Left lung (tissue), 4 donors: ENCODE measurements at regions not wholly inside any gene's neighbourhood (a gene's known extent, or its start where the extent isn't known, plus 50 kb on each side); places are given as distances from the start of the nearest gene placed in this dataset.

Source experiments
- ATAC-seq: fragments of 200-7000 bp; cut with Tn5 transposase; one replicate; pipeline ENCODE4 v1.9.1; 2020; ENCODE audit warnings: moderate library complexity
- DNase-seq, 4 donors: peaks; one replicate each; pipeline ENCODE4 v3.0.0-alpha.2; 2013 to 2020
- H3K27ac ChIP-seq, 2 donors: fragments of 200-600 bp; sonication (generic) in 1 of 2; one replicate each; pipeline versions ENCODE4 v1.5.0 to v1.8.0; 2020 to 2021
- H3K27me3 ChIP-seq, 2 donors: fragments of 200-600 bp; sonication (generic) in 1 of 2; one replicate each; pipeline versions ENCODE4 v1.5.0 to v1.8.0; 2020 to 2021
- H3K36me3 ChIP-seq, 2 donors: fragments of 200-600 bp; sonication (generic) in 1 of 2; one replicate each; pipeline versions ENCODE4 v1.5.0 to v1.8.0; 2020 to 2021
- H3K4me1 ChIP-seq, 2 donors: fragments of 200-600 bp; one replicate each; pipeline ENCODE4 v1.8.0; 2021
- H3K4me3 ChIP-seq, 2 donors: fragments of 200-600 bp; sonication (generic) in 1 of 2; one replicate each; pipeline versions ENCODE4 v1.5.0 to v1.8.0; 2020 to 2021; ENCODE audit warnings: mild to moderate bottlenecking in 1 of 2
- H3K9me3 ChIP-seq, 2 donors: fragments of 200-600 bp; sonication (generic) in 1 of 2; one replicate each; pipeline versions ENCODE4 v1.5.0 to v1.8.0; 2020 to 2021
- CTCF ChIP-seq, 2 donors: fragments of 200-600 bp; sonication (generic) in 1 of 2; IDR thresholded peaks; one replicate each; pipeline versions ENCODE4 v1.5.0 to v1.8.0; 2021; ENCODE audit warnings: antibody characterized with exemption in 2 of 2
- intact Hi-C, 2 donors: fragments of 100-400 bp; cut with DNase I; formaldehyde crosslinking; loops; one replicate each; pipeline versions ENCODE4 v1.11.2 to v1.14.2; 2022
- donor health status: DM: no; HTN: yes; CAD: no.
- donor health status: DM: no; HTN: no; CAD: no.

GRCh38 chr2:62561586-62561985 lies 55.6 kb upstream of the TMEM17 start:
- Histone ChIP-seq H3K27ac (no peak overlapping the region), H3K4me3 (no peak overlapping the region), H3K9me3 (no peaks in the 10 kb centered on the region), H3K36me3 (no peaks in the 10 kb centered on the region), H3K27me3 (no peaks in the 10 kb centered on the region), H3K4me1 (no peaks in the 10 kb centered on the region)
- DNase-seq: no peak
- TF ChIP-seq CTCF (IDR thresholded peaks at IDR 0.05): no peak
- no peak for ATAC-seq
- intact Hi-C loops: no loop called here

GRCh38 chr2:62559582-62559981 lies 53.6 kb upstream of the TMEM17 start:
- Histone ChIP-seq H3K27ac (no peak overlapping the region), H3K4me3 (no peak overlapping the region), H3K27me3 (no peaks in the 10 kb centered on the region), H3K9me3 (no peaks in the 10 kb centered on the region), H3K36me3 (no peaks in the 10 kb centered on the region), H3K4me1 (no peaks in the 10 kb centered on the region)
- intact Hi-C loops: no loop called here
- no peak for TF ChIP-seq CTCF (IDR thresholded peaks at IDR 0.05)
- ATAC-seq: no peak
- DNase-seq: no peak

GRCh38 chr2:62558743-62559142 lies 52.7 kb upstream of the TMEM17 start:
- DNase-seq (no peak), ATAC-seq (no peak)
- no peaks in the 10 kb centered on the region for H3K9me3 ChIP-seq
- H3K27ac ChIP-seq: no peak overlapping the region
- intact Hi-C loops: no loop called here
- no peaks in the 10 kb centered on the region for H3K4me1 ChIP-seq
- no peaks in the 10 kb centered on the region for H3K36me3 ChIP-seq
- no peaks in the 10 kb centered on the region for H3K27me3 ChIP-seq
- no peak for TF ChIP-seq CTCF (IDR thresholded peaks at IDR 0.05)
- H3K4me3 ChIP-seq: no peak overlapping the region

GRCh38 chr2:62556086-62556485 lies 50.1 kb upstream of the TMEM17 start:
- TF ChIP-seq CTCF (IDR thresholded peaks at IDR 0.05): no peak
- no peaks in the 10 kb centered on the region for H3K9me3 ChIP-seq
- H3K27me3 ChIP-seq: no peaks in the 10 kb centered on the region
- no peaks in the 10 kb centered on the region for H3K36me3 ChIP-seq
- ATAC-seq (no peak), DNase-seq (no peak)
- intact Hi-C loops: no loop called here
- no peak overlapping the region for H3K4me3 ChIP-seq
- H3K27ac ChIP-seq: no peak overlapping the region
- no peaks in the 10 kb centered on the region for H3K4me1 ChIP-seq
